ENCODE measurements at regions not wholly inside any gene's neighbourhood (a gene's known extent, or its start where the extent isn't known, plus 50 kb on each side); places are given as distances from the start of the nearest gene placed in this dataset.

DNA sequence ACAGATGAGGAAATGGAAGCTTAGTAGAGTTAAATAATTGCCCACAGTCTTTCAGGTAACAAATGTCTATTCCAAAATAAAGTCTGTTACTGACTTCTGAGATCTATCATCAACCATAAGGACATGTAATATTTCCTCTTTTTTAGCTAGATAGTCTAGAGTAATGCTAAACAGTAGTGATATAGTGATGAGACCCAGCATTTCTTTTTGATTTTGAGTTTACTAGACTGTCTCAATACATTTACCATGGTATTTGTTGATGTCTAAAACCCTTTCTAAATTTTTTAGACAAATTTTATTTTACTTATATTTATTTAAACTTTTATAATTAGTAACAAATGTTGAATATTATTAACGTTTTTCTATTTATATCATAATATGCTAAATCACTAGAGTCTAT, 465.1 kb upstream of the SLIT2 start:
- CTCF ChIA-PET = interaction anchor here (0.6 kb wide), 1 partner anchor 242 kb away, joined by 3 read pairs; no protein-coding TSS in a partner anchor
- POLR2A ChIA-PET = no interaction called here
- H3K4me3 ChIP-seq (ENCODE audit: low read depth, low read length) = no peak overlapping the region
- TF ChIP-seq, protein P1, sequence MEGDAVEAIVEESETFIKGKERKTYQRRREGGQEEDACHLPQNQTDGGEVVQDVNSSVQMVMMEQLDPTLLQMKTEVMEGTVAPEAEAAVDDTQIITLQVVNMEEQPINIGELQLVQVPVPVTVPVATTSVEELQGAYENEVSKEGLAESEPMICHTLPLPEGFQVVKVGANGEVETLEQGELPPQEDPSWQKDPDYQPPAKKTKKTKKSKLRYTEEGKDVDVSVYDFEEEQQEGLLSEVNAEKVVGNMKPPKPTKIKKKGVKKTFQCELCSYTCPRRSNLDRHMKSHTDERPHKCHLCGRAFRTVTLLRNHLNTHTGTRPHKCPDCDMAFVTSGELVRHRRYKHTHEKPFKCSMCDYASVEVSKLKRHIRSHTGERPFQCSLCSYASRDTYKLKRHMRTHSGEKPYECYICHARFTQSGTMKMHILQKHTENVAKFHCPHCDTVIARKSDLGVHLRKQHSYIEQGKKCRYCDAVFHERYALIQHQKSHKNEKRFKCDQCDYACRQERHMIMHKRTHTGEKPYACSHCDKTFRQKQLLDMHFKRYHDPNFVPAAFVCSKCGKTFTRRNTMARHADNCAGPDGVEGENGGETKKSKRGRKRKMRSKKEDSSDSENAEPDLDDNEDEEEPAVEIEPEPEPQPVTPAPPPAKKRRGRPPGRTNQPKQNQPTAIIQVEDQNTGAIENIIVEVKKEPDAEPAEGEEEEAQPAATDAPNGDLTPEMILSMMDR (IDR thresholded peaks at IDR 0.05; ENCODE audit: insufficient read depth, low read length, missing control alignments) = no peak
- no peak for DNase-seq (ENCODE audit: low read depth, low spot score)

DNA sequence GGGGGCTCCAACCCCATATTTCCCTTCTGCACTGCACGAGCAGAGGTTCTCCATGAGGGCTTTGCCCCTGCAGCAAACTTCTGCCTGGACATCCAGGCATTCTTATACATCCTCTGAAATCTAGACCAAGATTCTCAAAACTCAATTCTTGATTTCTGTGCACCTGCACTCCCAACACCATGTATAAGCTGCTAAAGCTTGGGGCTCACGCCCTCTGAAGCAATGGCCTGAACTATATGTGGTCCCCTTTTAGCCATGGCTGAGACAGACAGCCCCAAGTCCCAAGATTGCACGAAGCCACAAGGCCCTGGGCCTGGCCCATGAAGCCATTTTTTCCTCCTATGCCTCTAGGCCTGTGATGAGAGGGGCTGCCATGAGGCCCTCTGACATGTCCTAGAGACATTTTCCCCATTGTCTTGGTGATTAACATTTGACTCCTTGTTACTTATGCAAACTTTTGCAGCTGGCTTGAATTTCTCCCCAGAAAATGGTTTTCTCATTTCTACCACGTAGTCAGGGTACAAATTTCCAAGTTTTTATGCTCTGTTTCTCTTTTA, 468.0 kb upstream of the SLIT2 start:
- no peak overlapping the region for H3K4me3 ChIP-seq (ENCODE audit: low read depth, low read length)
- TF ChIP-seq, protein P1 (IDR thresholded peaks at IDR 0.05; ENCODE audit: insufficient read depth, low read length, missing control alignments) = no peak
- ChIA-PET POLR2A (no interaction called here), CTCF (no interaction called here)
- DNase-seq (ENCODE audit: low read depth, low spot score) = no peak

DNA sequence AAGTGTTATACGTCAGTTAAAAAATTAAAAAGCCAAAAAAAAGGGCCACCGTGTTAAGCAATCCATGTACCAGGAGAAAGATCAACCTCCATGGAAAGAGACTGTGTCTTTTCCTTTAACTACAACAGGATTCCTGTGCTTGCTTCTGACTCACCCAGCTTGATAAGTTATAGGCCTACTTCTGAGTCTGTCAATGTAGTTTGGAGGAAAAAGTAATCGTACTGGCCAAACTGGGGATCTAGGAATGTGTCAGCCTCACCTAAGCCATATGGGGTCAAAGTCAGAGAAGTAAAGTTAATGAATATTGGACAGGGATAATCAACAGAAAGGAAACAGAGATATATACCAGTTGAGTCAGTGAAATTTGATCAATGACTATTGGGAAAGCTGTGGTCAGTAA, 470.8 kb upstream of the SLIT2 start:
- CTCF ChIA-PET = no interaction called here

DNA sequence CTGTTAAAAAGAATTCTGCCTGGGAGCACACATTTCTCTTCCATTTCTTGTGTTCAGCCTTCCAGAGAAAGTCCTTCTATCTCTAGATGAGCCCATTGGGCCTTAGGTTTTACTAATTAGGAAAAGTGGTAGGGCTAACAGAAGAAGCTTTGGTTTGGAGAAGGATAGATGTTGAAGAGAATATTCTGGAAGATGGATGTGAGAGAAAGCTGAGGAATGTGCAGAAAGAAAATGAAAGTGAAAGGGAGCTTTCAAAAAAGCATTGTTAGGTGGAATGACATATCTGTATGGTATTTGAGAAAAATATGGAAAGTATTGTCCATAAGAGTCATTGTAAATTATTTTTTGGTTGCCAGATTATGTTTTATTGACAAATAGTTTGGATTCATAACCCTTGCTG, 474.8 kb upstream of the SLIT2 start:
- POLR2A ChIA-PET = no interaction called here
- TF ChIP-seq, protein P1 (IDR thresholded peaks at IDR 0.05; ENCODE audit: insufficient read depth, low read length, missing control alignments) = no peak
- H3K4me3 ChIP-seq (ENCODE audit: low read depth, low read length) = no peak overlapping the region; the same call in 1 of the 2 replicates
- CTCF ChIA-PET = interaction anchor here (1.6 to 1.8 kb wide), 2 partner anchors 468 to 471 kb away, joined by 3 to 9 read pairs; no protein-coding TSS in a partner anchor
- no peak for DNase-seq (ENCODE audit: low read depth, low spot score)

More for the DNA sequence above, 470.8 kb upstream of the SLIT2 start:
- POLR2A ChIA-PET = no interaction called here
- no peak for DNase-seq (ENCODE audit: low read depth, low spot score)
- TF ChIP-seq, protein P1 (IDR thresholded peaks at IDR 0.05; ENCODE audit: insufficient read depth, low read length, missing control alignments) = no peak
- no peak overlapping the region for H3K4me3 ChIP-seq (ENCODE audit: low read depth, low read length)

DNA sequence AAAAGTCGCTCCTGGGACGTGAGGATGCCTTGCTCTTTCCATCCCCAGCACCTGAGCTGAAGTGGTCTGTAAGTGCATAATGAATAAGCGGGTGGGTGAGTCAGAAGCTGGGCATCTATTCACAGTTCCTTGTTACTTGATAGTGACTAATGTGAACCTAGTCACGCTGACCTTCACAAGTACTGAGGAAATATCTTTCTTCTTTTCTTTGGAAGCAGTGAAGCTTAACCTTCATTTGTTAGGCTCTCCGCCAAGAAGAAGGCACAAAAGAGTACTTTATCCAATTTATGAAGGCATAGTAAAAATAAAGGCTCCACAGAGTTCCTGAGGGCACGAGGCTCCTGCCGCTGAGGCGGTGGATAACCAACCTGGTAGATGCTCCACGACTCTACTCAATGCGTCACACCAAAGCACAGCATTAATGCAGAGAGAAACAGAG, 475.7 kb upstream of the SLIT2 start:
- ChIA-PET CTCF (interaction anchor here (1.6 kb wide), 1 partner anchor 467 kb away, joined by 3 read pairs; no protein-coding TSS in a partner anchor), POLR2A (no interaction called here)
- TF ChIP-seq, protein P1 (IDR thresholded peaks at IDR 0.05; ENCODE audit: insufficient read depth, low read length, missing control alignments) = no peak
- H3K4me3 ChIP-seq (ENCODE audit: low read depth, low read length) = no peak overlapping the region
- DNase-seq (ENCODE audit: low read depth, low spot score) = peak; percentile 46

DNA sequence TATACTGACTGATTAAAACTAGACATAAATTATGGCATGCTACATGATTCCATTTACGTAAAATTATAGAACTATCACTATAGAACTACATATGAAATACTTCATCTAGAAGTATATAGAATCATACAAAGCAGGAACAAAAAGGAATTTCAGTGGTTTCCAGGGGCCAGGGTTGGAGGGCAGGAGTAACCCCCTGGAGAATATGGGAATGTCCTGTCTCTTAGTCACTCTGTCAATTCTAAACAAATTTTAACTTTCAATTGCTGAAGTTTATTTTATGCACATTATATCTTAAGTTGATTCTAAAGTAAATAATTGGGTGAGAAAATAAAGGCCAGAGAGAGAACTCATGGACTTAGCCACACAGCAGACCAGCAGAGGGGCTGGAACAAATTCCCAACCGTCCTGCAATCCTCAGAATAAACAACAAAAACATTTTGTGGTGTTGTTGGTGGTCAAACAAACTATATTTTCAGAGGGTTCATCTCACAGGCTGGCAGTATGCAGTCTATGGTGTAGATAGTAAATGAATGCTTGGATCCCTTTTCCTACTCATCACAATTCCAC, 476.9 kb upstream of the SLIT2 start:
- TF ChIP-seq, protein P1 (IDR thresholded peaks at IDR 0.05; ENCODE audit: insufficient read depth, low read length, missing control alignments) = no peak
- CTCF ChIA-PET = no interaction called here
- H3K4me3 ChIP-seq (ENCODE audit: low read depth, low read length) = no peak overlapping the region
- no peak for DNase-seq (ENCODE audit: low read depth, low spot score)
- POLR2A ChIA-PET = no interaction called here

Data from AG04449 (cell line).